Head of caudate nucleus (tissue), 42 donors: ENCODE measurements at regions not wholly inside any gene's neighbourhood (a gene's known extent, or its start where the extent isn't known, plus 50 kb on each side); places are given as distances from the start of the nearest gene placed in this dataset.
"Not testable (repeated sequence)": the region's sequence is repeated elsewhere in the genome, so short reads cannot be mapped to it uniquely, and the experiment has no call there.

Source experiments
- DNase-seq, 42 donors: peaks; one replicate each; pipeline versions ENCODE4 v3.0.0 to v3.0.0-alpha.2; 2020 to 2021; ENCODE audit warnings: mixed read lengths in 7 of 42
- intact Hi-C: fragments of 100-400 bp; cut with DNase I; formaldehyde crosslinking; loops from one replicate; pipeline ENCODE4 v1.15.0; 2022

DNA sequence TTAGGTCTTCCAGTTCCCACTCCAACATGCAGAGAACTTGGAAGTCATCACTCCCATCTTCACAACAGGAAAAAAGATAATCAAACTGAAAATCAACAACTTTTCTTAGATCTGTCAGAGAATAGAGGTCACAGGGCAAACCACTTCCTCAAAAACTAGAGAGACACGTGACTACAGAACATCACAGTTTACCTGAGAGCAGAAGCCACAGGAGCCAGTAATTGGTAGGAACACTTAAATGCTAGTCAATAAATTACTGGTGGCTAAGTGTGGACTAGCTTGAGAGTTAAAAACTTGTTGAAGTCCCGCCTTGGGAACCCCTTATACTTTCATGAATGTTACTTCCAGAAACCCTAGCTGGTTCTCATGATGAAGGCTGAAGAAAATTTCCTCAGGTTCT, 81.1 kb downstream of the THSD1 start:
- intact Hi-C loops, DNase-seq: not testable (repeated sequence)

GRCh38 chr13:52319876-52320275, 86.1 kb downstream of the THSD1 start:
- DNase-seq = no peak
- intact Hi-C loops = no loop called here

DNA sequence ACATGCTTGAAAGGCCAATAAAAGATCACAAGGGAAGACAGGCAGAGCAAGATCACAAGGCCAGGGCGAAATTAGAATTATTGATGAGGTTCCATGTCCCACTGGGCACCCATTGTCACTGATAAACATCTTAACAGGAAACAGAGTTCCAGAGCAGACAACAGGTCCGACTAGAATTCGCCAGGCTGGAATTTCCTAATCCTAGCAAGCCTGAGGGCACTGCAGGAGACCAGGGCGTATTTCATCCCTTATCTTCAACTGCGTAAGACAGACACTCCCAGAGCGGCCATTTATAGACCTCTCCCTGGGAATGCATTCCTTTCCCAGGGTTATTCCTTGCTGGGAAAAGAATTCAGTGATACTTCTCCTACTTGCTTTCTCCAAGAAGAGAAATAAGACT, 96.1 kb downstream of the THSD1 start:
- intact Hi-C loops, DNase-seq: not testable (repeated sequence)

DNA sequence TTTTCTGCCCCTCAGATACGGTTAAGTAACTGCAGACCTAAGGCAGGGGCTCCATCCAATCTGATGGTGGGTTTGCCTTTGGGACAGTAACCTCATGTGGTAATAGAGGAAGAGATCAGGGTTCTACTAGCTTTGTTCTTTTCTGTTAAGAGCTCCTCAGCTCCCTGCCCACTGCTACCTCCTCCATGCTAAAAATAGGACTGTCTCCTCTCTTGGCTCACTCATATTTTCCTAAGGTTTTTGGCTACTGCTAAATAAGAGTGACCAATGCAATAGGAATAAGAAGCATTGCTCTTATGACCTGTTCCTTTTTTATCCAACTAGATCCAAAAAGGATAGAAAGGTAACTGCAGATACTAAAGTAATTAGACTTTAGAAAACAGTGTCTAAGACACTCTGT, 99.6 kb downstream of the THSD1 start:
- DNase-seq, intact Hi-C loops: not testable (repeated sequence)

- DNase-seq, intact Hi-C loops: not testable (repeated sequence)
Observed at GRCh38 chr13:52303098-52303497, 102.9 kb downstream of the THSD1 start.

DNA sequence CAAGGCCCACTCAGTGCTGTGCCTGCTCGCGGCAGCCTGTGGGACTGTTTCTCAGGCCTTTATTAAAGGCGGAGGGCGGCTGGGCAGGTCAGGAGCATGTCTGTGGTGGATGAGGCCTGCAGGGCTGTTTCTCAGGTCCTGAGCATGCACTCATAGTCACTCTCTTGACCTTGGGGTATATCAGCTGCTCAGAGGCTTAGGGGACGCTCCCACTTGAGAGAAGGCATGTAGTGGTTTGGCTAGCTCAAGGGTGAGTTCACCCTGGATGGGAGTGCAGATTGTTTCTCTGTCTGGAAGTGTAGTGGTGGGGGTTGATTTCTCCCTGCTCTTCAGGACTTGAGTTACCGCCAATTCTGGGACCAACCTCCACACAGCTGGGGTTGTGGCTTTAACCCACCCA, 103.3 kb downstream of the THSD1 start:
- not testable (repeated sequence) for DNase-seq

GRCh38 chr13:52301810-52302400, 104.1 kb downstream of the THSD1 start:
- intact Hi-C loops, DNase-seq: not testable (repeated sequence)

More for the DNA sequence above, 103.3 kb downstream of the THSD1 start:
- intact Hi-C loops = not testable (repeated sequence)

- intact Hi-C loops = not testable (repeated sequence)
Observed at GRCh38 chr13:52298079-52298661, 107.8 kb downstream of the THSD1 start.

DNA sequence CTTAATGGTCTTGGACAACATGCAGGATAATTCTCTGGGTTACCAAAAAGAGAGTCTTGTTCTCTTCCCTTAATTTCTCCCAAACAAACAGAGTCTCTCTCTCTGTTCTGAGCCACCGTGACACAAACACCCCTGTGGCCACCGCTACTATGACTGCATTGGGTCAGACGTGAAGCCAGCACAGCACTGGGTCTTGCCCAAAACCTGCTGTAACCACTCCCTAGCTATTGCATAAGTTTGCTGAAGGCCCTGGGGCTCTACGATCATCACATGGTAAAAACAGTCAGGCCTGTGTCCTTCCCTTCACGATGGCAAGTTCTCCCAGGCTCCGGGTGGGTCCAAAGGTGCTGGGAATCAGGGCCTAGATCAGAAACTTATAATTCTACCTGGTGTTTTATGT, 117.1 kb downstream of the THSD1 start:
- intact Hi-C loops, DNase-seq: not testable (repeated sequence)

More at GRCh38 chr13:52298079-52298661, 107.8 kb downstream of the THSD1 start:
- DNase-seq = not testable (repeated sequence)

DNA sequence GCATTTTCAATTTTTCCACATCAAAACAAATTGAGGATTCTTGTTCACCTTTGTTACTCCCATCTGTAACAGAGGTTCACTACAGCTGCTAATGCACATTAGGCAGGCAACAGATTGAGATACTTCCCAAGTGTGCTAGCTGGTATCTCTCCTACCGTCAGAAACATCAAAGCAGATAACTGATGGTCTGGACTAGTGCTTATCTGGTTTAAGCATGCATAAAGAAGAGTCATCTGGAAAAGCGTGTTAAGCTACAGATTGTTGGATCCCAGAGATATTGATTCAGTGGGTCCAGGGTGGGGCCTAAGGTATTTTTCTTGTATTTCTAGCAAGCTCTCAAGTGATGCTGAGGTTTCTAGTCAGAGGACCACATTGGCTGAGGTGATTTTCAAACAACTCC, 122.0 kb upstream of the NEK3 start:
- intact Hi-C loops, DNase-seq: not testable (repeated sequence)

DNA sequence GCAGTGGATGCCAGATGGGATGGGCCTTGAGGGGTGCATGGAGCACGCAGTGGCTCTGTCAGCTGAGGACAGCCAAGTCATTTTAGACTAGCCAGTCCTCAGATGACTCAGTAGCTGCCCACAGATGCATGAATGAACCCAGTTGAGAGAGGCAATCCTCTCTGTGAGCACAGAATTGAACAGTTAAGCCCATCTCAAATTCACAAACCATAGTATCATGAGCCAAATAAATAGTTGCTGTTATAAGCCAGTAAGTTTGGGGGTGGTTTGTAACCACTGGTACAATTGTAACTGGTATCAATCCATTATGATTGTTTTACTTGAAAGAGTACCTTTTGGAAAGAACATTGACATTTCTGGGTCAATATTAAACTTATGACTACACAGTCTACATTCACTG, 120.0 kb upstream of the NEK3 start:
- DNase-seq, intact Hi-C loops: not testable (repeated sequence)

DNA sequence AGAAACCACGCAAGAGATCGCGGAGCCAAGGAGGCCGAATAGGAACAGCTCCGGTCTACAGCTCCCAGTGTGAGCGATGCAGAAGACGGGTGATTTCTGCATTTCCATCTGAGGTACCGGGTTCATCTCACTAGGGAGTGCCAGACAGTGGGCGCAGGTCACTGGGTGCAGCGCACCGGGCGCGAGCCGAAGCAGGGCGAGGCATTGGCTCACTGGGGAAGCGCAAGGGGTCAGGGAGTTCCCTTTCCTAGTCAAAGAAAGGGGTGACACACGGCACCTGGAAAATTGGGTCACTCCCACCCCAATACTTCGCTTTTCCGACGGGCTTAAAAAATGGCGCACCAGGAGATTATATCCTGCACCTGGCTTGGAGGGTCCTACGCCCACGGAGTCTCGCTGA, 94.9 kb upstream of the NEK3 start:
- intact Hi-C loops, DNase-seq: not testable (repeated sequence)

DNA sequence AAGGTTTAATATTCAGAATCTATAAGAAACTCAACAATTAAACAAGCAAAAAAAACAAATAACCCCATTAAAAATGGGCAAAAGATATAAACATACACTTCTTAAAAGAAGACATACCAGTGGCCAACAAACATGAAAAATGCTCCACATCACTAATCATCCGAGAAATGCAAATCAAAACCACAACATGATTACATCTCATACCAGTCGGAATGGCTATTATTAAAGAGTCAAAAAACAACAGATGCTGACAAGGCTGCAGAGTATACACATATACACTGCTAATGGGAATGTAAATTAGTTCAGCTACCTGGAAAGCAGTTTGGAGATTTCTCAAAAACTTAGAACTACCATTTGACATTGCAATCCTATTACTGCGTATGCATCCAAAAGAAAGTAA, 81.4 kb upstream of the NEK3 start:
- intact Hi-C loops, DNase-seq: not testable (repeated sequence)

DNA sequence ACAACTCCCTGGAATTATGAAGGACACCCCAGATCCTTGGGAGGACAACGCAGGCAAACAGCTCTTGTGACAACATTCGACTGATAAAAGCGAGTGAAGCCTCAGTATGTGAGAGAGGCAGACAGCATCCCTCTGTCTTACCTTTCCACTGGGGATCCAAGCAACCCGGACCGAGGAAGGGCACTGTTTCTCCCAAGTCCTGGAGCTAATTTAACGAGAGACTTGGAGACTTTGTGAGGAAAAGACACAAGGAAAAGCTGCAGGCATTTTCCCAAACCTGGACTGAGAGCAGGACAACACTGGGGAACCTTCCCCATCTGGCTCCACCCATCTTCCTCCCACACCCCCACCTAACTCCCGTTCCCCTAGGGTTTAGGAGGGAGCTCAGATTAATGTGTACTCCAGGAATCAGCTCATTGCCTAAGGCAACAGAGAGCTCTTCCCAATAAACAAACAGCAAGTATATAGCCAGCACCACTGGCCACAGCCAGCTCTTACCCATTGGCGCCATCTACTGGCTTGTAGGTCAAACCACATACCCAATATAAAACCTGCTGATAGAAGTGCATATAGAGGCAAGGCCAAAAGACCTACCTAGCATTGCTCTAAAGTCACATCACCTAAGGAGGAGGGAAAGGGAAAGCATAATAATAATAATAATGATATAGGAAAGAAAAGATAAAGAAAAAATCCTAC, 76.7 kb upstream of the NEK3 start:
- DNase-seq = peak in 38 of 42 donors; percentile 10 to 83 (median 54)
- intact Hi-C loops = not testable (repeated sequence)

DNA sequence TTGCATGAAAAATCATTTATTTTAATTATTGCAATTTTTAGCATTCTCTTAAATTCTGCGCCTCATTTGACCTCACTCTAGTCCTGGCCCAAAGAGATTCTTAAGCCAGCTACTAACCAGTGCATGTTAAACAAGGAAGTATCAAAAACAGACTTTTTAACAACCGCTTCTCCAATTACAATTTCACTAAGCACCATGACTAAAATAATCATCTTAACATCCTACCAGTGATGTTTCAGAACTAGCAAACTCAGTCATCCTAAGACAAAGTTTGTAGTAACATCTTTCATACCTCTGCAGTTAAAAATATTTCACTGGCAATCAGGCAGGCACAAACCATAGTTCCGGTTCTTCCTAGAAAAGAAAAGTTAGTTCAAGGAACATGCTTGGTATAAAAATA, 75.5 kb upstream of the NEK3 start:
- intact Hi-C loops, DNase-seq: not testable (repeated sequence)

DNA sequence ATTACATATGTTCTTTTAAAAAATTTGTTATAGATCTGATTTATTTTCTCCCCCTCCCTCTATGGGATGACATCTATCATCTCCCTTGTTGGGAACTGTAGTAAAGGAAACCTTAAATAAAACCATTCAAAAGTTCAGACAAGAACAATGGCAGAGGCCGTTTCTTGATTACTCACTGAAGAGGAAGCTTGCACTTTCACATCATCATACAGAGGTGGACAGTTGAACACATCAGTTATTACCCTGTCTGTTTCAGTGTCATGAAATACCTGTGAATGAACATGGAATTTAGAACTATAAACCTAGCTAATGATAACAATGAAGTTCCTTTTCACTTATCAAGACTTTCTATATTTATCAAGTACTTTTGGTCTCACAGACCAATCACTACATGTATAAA, 63.7 kb upstream of the NEK3 start:
- DNase-seq, intact Hi-C loops: not testable (repeated sequence)

DNA sequence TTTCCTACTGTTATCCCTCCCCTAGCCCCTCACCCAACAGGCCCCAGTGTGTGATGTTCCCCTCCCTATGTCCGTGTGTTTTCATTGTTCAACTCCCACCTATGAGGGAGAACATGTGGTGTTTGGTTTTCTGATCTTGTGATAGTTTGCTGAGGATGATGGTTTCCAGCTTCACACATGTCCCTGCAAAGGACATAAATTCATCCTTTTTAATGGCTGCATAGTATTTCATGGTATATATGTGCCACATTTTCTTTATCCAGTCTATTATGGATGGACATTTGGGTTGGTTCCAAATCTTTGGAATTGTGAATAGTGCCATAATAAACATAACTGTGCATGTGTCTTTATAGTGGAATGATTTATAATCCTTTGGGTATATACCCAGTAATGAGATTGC, 54.5 kb upstream of the NEK3 start:
- intact Hi-C loops, DNase-seq: not testable (repeated sequence)

- intact Hi-C loops, DNase-seq: not testable (repeated sequence)
Observed at GRCh38 chr13:52212886-52213285, 53.5 kb upstream of the NEK3 start.

- intact Hi-C loops, DNase-seq: not testable (repeated sequence)
Observed at GRCh38 chr13:52211416-52211776, 52.0 kb upstream of the NEK3 start.
